ENCODE measurements at regions not wholly inside any gene's neighbourhood (a gene's known extent, or its start where the extent isn't known, plus 50 kb on each side); places are given as distances from the start of the nearest gene placed in this dataset.
"Not testable (repeated sequence)": the region's sequence is repeated elsewhere in the genome, so short reads cannot be mapped to it uniquely, and the experiment has no call there.

GRCh38 chr1:209095627-209096595 lies 487.6 kb upstream of the CAMK1G start:
- intact Hi-C loops (cut with DNase I) = no loop called here
- no peak for DNase-seq (ENCODE audit: low spot score)

DNA sequence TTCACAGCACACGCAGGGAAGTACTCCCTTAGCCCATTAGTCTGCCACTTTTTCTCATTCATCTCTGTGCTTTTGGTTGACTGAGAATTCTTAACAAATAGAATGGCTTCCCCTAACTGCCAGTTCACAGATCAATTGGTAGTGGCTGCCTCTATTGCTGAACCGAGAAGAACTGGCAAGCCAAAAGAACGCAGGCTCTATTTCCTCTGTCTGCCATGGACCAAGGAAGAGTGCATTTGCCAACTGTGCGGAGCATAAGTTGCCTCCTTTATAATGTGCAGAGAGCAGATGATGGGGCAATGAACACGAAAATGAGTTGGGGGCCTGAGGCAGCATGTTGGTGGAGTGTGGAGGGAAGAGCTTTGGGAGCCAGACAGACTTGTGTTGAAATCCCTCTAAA lies 483.1 kb upstream of the CAMK1G start:
- no peak for DNase-seq (ENCODE audit: low spot score)
- intact Hi-C loops (cut with DNase I) = no loop called here

GRCh38 chr1:209101106-209101505 lies 482.4 kb upstream of the CAMK1G start:
- DNase-seq (ENCODE audit: low spot score) = no peak
- intact Hi-C loops (cut with DNase I) = no loop called here

DNA sequence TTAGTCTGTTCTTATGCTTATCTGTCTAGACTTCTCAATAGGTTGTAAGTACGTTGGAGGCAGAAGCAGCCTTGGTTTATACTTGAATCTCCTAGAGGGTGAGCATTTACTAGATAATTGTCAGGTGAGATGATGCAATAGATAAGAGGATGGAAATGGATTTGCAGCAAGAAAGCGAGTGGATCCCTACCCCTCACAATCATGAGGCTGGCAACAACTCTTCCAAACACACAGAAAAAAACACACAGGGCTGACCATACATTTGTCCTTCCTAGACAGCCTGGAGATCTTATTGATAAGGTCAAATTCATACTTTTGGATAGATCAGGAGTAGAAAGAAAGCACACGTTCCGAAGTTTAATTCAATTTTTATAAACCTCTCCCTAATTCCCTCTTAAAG lies 481.4 kb upstream of the CAMK1G start:
- no peak for DNase-seq (ENCODE audit: low spot score)
- intact Hi-C loops (cut with DNase I) = no loop called here

GRCh38 chr1:209102531-209102930 lies 481.0 kb upstream of the CAMK1G start:
- intact Hi-C loops (cut with DNase I) = no loop called here
- no peak for DNase-seq (ENCODE audit: low spot score)

- intact Hi-C loops (cut with DNase I) = no loop called here
- DNase-seq (ENCODE audit: low spot score) = no peak
Measured at GRCh38 chr1:209103092-209103491, 480.4 kb upstream of the CAMK1G start.

DNA sequence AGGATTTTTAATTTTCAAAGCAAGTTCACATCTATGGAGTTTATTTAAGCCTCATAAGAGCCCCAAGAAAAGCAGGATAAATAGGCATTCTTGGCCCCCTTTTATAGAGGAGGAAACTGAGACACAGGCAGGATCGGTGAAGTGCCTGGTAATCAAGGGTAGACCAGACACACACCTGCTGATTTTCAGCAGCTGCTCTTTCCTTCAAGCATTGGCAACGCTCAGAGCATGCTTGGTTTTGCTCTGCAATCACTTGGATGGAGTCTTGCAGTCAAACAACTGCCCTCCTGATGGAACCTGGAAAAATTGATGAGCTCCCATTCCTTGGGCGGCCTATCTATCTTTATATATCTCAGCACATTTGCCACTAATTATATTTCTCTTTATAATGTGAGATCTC lies 478.9 kb upstream of the CAMK1G start:
- intact Hi-C loops (cut with DNase I) = no loop called here
- no peak for DNase-seq (ENCODE audit: low spot score)

DNA sequence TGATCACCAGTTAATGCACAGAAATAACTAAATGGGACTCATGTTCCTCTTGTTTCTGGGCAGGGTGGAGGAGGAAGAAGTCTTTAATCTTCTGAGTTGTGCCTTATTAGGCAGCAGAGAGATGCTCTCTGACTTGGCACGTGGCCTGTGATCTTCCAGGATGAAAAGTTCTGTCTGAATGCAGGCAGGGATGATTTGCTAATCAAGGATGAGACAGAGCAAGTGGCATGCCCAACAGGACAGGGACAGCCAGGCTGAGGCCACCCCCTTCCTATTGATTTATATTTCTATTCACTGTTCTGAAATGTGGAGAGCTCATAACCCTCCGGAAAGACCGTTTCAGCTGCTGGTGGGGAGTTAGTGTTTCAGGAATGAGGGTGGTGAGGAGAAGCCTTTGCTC lies 477.8 kb upstream of the CAMK1G start:
- intact Hi-C loops (cut with DNase I) = no loop called here
- DNase-seq (ENCODE audit: low spot score) = no peak

DNA sequence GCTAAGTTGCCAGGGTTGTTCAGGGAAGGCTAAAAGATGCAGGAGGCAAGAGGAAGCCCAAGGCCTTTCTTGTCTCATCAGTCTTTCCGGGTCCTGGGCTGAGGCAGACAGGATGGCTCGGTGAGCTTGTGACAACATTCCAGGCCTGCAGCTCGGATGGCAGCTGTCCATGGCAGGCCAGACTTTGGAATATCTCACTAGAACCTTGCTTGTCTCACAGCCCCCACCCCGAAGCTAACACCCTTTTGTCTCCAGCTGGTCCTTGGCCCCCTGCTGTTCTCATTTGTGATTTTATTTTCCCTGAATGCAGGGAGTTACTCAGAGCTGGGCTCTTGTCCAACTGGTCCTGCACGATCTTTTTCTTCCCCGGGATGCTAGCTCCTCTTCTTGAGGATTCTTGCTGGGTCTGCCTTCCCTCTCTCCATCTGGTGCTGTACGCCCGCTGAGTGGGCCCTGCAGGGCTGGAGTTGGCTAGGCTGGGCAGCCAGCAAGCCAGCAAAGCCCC lies 477.2 kb upstream of the CAMK1G start:
- intact Hi-C loops (cut with DNase I) = no loop called here
- no peak for DNase-seq (ENCODE audit: low spot score)

DNA sequence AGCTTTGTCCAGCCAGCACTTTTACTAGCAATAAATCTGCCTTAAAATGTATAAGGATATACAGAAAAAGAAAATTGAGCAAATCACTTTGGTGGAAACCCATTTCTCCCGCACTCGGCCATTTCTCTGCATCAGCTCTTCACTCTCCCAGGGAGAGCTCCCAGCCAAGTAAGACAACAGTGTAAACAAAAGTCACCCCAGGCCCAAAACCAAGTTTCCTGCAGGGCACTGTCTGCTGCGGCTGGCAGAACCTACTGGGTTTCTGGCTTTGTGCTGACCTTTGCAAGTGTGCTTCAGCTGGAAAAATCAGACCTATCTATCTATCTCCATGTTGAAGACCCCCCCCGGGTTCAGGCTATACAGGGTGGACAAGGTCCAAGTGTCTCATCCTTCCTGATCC lies 476.7 kb upstream of the CAMK1G start:
- DNase-seq (ENCODE audit: low spot score) = no peak
- intact Hi-C loops (cut with DNase I) = no loop called here

DNA sequence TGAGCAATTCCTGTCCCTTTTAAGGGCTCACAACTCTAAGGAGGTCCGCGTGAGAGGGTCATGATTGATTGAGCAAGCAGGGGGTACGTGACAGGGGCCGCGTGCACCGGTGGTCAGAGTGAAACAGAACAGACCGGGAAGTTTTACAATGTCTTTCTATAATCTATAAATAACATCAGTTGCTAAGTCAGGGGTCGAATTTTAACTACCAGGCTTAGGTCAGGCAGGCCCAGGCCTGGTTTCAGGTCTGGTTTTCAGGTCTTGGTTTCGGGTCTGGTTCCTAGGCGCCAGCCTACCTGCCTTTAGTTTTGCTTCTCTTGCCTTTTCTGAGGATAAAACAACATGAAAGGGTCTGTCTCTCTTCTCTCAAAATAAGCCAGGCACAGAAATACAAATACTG lies 476.0 kb upstream of the CAMK1G start:
- DNase-seq (ENCODE audit: low spot score) = no peak

GRCh38 chr1:209109001-209109785 lies 474.3 kb upstream of the CAMK1G start:
- intact Hi-C loops (cut with DNase I) = no loop called here
- DNase-seq (ENCODE audit: low spot score) = no peak

More for the DNA sequence above, 476.0 kb upstream of the CAMK1G start:
- intact Hi-C loops (cut with DNase I) = no loop called here

GRCh38 chr1:209113521-209113920 lies 470.0 kb upstream of the CAMK1G start:
- DNase-seq (ENCODE audit: low spot score) = no peak
- intact Hi-C loops (cut with DNase I) = no loop called here

DNA sequence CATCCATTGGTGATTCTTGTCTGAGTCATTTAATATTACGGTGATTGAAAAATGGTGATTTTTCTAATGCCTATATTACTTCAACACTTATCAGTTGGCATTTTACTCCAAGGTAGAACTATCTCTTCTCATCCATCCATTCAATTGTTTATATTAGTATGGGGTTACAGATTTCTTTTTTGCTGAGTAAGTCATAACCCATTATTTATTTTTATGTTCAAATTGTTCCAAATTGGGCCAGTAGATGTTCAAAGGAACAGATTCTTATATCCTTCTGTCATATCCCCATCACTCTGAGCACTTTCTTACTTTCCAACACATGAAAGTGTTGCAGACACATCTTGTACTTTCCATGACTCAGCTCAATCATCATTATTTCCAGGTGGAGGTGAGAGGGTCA lies 466.8 kb upstream of the CAMK1G start:
- intact Hi-C loops (cut with DNase I) = no loop called here
- DNase-seq (ENCODE audit: low spot score) = no peak

DNA sequence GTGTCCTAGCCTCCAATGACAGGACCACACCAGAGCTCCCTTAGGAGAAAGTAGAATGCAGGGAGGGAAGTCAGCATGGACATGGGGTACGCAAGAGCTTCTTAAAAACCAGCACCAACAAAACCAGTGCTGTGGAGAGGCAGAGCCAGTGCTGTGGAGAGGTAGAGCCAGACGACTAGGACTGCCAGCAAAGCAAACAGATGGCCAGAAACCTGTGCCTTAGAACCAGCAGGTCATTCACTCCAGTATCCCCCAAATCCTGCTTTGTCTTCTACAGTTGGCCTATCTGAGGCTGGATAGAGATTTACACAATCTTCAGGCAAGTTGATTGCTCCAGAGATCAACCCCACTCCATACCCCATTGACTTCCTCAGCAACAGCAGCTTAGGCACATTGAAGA lies 459.9 kb upstream of the CAMK1G start:
- no peak for DNase-seq (ENCODE audit: low spot score)
- intact Hi-C loops (cut with DNase I) = no loop called here

- DNase-seq (ENCODE audit: low spot score); intact Hi-C loops (cut with DNase I): not testable (repeated sequence)
Measured at GRCh38 chr1:209129091-209129490, 454.4 kb upstream of the CAMK1G start.

GRCh38 chr1:209130886-209131285 lies 452.6 kb upstream of the CAMK1G start:
- intact Hi-C loops (cut with DNase I) = no loop called here
- no peak for DNase-seq (ENCODE audit: low spot score)

DNA sequence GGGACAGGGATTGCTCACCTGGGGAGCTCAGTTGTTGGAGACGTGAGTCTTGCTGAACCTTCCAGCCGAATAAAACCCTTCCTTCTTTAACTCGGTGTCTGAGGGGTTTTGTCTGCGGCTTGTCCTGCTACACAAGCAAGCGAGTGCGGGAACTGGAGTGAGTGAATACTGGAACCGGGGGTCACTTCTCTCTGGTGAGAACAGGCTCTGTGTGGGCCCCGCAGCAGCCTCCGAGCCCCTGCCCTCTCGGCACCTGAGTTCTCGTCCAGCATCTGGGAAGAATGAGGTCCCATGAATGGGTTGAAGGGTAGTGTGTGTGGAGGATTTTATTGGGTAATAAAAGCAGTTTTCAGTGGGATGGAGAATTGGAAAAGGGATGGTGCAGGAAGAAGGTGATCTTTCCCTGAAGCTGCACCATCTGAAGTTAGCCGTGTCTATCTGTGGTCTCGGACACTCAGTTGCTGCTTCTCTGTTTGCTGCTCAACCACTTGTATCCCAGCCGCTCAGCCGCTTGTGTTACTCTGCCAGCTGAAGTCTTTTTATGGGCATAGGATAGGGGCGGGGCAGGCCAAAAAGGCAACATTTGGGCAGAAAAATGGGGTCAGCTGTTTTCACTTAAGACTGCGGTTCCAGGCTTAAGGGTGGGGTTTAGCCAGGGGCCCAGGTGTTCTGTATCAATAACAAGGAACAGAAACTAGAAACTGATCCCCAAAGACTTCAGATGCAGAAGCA lies 450.6 kb upstream of the CAMK1G start:
- DNase-seq (ENCODE audit: low spot score) = no peak
- intact Hi-C loops (cut with DNase I) = no loop called here

- intact Hi-C loops (cut with DNase I) = no loop called here
Measured at GRCh38 chr1:209134001-209134400, 449.5 kb upstream of the CAMK1G start.

DNA sequence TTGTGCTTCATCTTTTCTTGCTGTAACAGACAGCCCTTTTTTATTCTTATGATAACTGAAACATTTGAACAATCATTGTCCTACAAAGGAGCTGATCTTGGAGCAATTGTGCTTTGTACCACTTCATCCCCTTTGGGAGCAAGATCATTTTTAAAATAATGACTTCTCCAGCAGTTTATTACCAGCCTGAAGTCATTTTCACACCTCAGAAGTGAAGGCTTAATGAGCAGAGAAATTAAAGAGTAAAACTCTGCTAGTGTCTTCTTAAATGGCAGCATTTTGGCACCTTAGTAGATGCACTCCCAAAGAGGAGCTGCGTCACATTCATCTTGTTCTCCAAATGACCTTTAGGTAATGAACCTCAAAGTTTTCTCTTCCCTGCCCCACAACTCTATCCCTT lies 439.6 kb upstream of the CAMK1G start:
- DNase-seq (ENCODE audit: low spot score) = no peak
- intact Hi-C loops (cut with DNase I) = no loop called here

More at GRCh38 chr1:209134001-209134400, 449.5 kb upstream of the CAMK1G start:
- DNase-seq (ENCODE audit: low spot score) = no peak

Data from cardiac septum (tissue), 1 donor.